PC-9 (cell line): ENCODE measurements at regions not wholly inside any gene's neighbourhood (a gene's known extent, or its start where the extent isn't known, plus 50 kb on each side); places are given as distances from the start of the nearest gene placed in this dataset.
A peak's percentile ranks its signal among the peaks of the same experiment; 100 is the strongest.

Experiments used
- BruUV-seq: library from RNA; stranded (reverse); fragments of 400-500 nt; replicated peaks from 2 replicates; lab custom pipeline; 2021; lab: Mats Ljungman, UMichigan
- CTCF ChIA-PET: fragments of 300-600 bp; sonication (Branson Sonifier 250); formaldehyde crosslinking; loops from one replicate; lab custom pipeline; 2022; ENCODE audit warnings: antibody characterized with exemption; lab: Charles Lee
- POLR2A ChIA-PET: fragments of 300-600 bp; sonication (Branson Sonifier 250); formaldehyde crosslinking; loops from one replicate; lab custom pipeline; 2022; ENCODE audit warnings: antibody characterized with exemption; ENCODE audit not compliant: unreplicated experiment; lab: Charles Lee
- DNase-seq, 2 experiments: peaks; one replicate each; pipeline versions ENCODE4 v3.0.0 to v3.0.0-alpha.2; 2015 to 2022; ENCODE audit warnings: mixed read lengths in 1 of 2
- H2AFZ ChIP-seq: fragments of 200-600 bp; sonication (generic); 2 replicates; pipeline ENCODE4 v1.8.1; 2017; ENCODE audit warnings: antibody characterized with exemption
- H3F3A ChIP-seq: fragments of 200-600 bp; sonication (generic); 2 replicates; pipeline ENCODE4 v1.8.1; 2017; ENCODE audit warnings: antibody characterized with exemption, mild to moderate bottlenecking, low read depth; ENCODE audit not compliant: insufficient read depth
- H3K27ac ChIP-seq: fragments of 200-600 bp; sonication (generic); 2 replicates; pipeline ENCODE4 v1.6.1; 2016; ENCODE audit warnings: mixed run types
- H3K27me3 ChIP-seq: fragments of 200-600 bp; sonication (generic); 2 replicates; pipeline ENCODE4 v1.6.1; 2016; ENCODE audit warnings: low read depth, mixed run types; ENCODE audit not compliant: insufficient read depth
- H3K36me3 ChIP-seq: fragments of 200-600 bp; sonication (generic); 2 replicates; pipeline ENCODE4 v1.6.1; 2016; ENCODE audit warnings: low read depth, mixed run types
- H3K4me1 ChIP-seq: fragments of 200-600 bp; sonication (generic); replicated peaks from 2 replicates; pipeline ENCODE4 v1.6.1; 2016; ENCODE audit warnings: mixed run types; ENCODE audit not compliant: insufficient read depth
- H3K4me2 ChIP-seq: fragments of 200-600 bp; sonication (generic); 2 replicates; pipeline ENCODE4 v1.6.1; 2017; ENCODE audit warnings: mixed run types
- H3K4me3 ChIP-seq: fragments of 200-600 bp; sonication (generic); 2 replicates; pipeline ENCODE4 v1.6.1; 2016; ENCODE audit warnings: mixed run types
- H3K79me2 ChIP-seq: fragments of 200-600 bp; sonication (generic); 2 replicates; pipeline ENCODE4 v1.6.1; 2017; ENCODE audit warnings: low read depth, mixed run types
- H3K9me2 ChIP-seq: fragments of 200-600 bp; sonication (generic); 2 replicates; pipeline ENCODE4 v1.8.1; 2017; ENCODE audit warnings: mild to moderate bottlenecking; ENCODE audit not compliant: insufficient read depth
- H3K9me3 ChIP-seq: fragments of 200-600 bp; sonication (generic); 2 replicates; pipeline ENCODE4 v1.8.1; 2016; ENCODE audit warnings: low read depth; ENCODE audit not compliant: insufficient read depth
- H4K20me1 ChIP-seq: fragments of 200-600 bp; sonication (generic); 2 replicates; pipeline ENCODE4 v1.8.1; 2017; ENCODE audit not compliant: insufficient read depth
- CTCF ChIP-seq: fragments of 200-600 bp; sonication (generic); conservative IDR thresholded peaks from 2 replicates; pipeline ENCODE4 v1.6.1; 2017; ENCODE audit warnings: mixed run types, antibody characterized with exemption, mild to moderate bottlenecking, moderate library complexity
- EZH2 ChIP-seq: fragments of 200-600 bp; sonication (generic); IDR thresholded peaks from 2 replicates; pipeline ENCODE4 v1.8.0; 2017; ENCODE audit warnings: antibody characterized with exemption, low read depth
- intact Hi-C: fragments of 100-400 bp; cut with micrococcal nuclease; formaldehyde crosslinking; loops from one replicate; pipeline ENCODE4 v1.10.0; 2022; ENCODE audit not compliant: unreplicated experiment

GRCh38 chr13:104534847-104535246 lies 1468.6 kb upstream of the SLC10A2 start:
- TF ChIP-seq CTCF, result no peak; the same call in 1 of the 2 replicates
- no peak for TF ChIP-seq EZH2
- Histone ChIP-seq H3K79me2 (no peaks in the 10 kb centered on the region), H4K20me1 (no peaks in the 10 kb centered on the region), H3K9me2 (no peaks in the 10 kb centered on the region; the same call in 1 of the 2 replicates), H3K4me3 (no peak overlapping the region), H3K9me3 (0 out of 2 replicates have a peak, but pooled peaks cover 3% of the 10 kb centered on the region), H2AFZ (no peak overlapping the region), H3F3A (no peaks in the 10 kb centered on the region), H3K4me1 (no peaks in the 10 kb centered on the region), H3K27me3 (no peaks in the 10 kb centered on the region), H3K36me3 (no peaks in the 10 kb centered on the region), H3K4me2 (no peak overlapping the region), H3K27ac (no peak overlapping the region)
- POLR2A ChIA-PET, result no interaction called here
- BruUV-seq, result no TSS peak
- no peak for DNase-seq
- intact Hi-C loops, result no loop called here
- CTCF ChIA-PET, result no interaction called here

- no peak overlapping the region for H3K27ac ChIP-seq
- POLR2A ChIA-PET, result no interaction called here
- no peaks in the 10 kb centered on the region for H3K27me3 ChIP-seq
- no peaks in the 10 kb centered on the region for H3F3A ChIP-seq
- TF ChIP-seq CTCF, result no peak
- no peak for TF ChIP-seq EZH2
- H3K36me3 ChIP-seq, result no peaks in the 10 kb centered on the region
- no peaks in the 10 kb centered on the region for H3K4me1 ChIP-seq
- no peak overlapping the region for H3K4me2 ChIP-seq
- no peak overlapping the region for H3K4me3 ChIP-seq
- no TSS peak for BruUV-seq
- H4K20me1 ChIP-seq, result no peaks in the 10 kb centered on the region
- H3K79me2 ChIP-seq, result no peaks in the 10 kb centered on the region
- intact Hi-C loops, result no loop called here
- H2AFZ ChIP-seq, result no peak overlapping the region
- CTCF ChIA-PET, result no interaction called here
- DNase-seq, result no peak
- H3K9me2 ChIP-seq, result no peaks in the 10 kb centered on the region; the same call in 1 of the 2 replicates
- peaks cover 6% of the 10 kb centered on the region; the same call in 1 of the 2 replicates for H3K9me3 ChIP-seq
These were observed 1465.9 kb upstream of the SLC10A2 start for GRCh38 chr13:104532132-104532531.

GRCh38 chr13:104530741-104531140 lies 1464.5 kb upstream of the SLC10A2 start:
- no peaks in the 10 kb centered on the region; the same call in 1 of the 2 replicates for H3K9me2 ChIP-seq
- H3K27ac ChIP-seq, result no peak overlapping the region
- no peaks in the 10 kb centered on the region for H3K79me2 ChIP-seq
- no peak overlapping the region for H3K4me3 ChIP-seq
- no peaks in the 10 kb centered on the region for H3F3A ChIP-seq
- DNase-seq, result no peak
- H4K20me1 ChIP-seq, result no peaks in the 10 kb centered on the region
- intact Hi-C loops, result no loop called here
- no TSS peak for BruUV-seq
- ChIA-PET CTCF (no interaction called here), POLR2A (no interaction called here)
- no peaks in the 10 kb centered on the region for H3K36me3 ChIP-seq
- TF ChIP-seq EZH2 (no peak), CTCF (no peak)
- H3K9me3 ChIP-seq, result peaks cover 6% of the 10 kb centered on the region; the same call in 1 of the 2 replicates
- no peak overlapping the region for H3K4me2 ChIP-seq
- H3K4me1 ChIP-seq, result no peaks in the 10 kb centered on the region
- 0 out of 2 replicates have a peak overlapping the region, but pooled peaks have one; percentile 25 for H2AFZ ChIP-seq
- no peaks in the 10 kb centered on the region for H3K27me3 ChIP-seq
